ENCODE measurements at regions not wholly inside any gene's neighbourhood (a gene's known extent, or its start where the extent isn't known, plus 50 kb on each side); places are given as distances from the start of the nearest gene placed in this dataset.

GRCh38 chr11:115599125-115599524 is 94.9 kb upstream of the CADM1 start:
- Histone ChIP-seq H3K79me2 (ENCODE audit: insufficient read depth) (no peaks in the 10 kb centered on the region), H4K20me1 (ENCODE audit: insufficient read depth) (no peaks in the 10 kb centered on the region), H3K4me3 (no peak overlapping the region), H3K9me2 (ENCODE audit: insufficient read depth) (no peaks in the 10 kb centered on the region), H3K4me2 (ENCODE audit: unreplicated experiment) (no peak overlapping the region), H3K4me1 (ENCODE audit: insufficient read depth) (no peaks in the 10 kb centered on the region), H2AFZ (no peak overlapping the region), H3F3A (ENCODE audit: insufficient read depth) (no peaks in the 10 kb centered on the region), H3K9me3 (ENCODE audit: low read depth) (no peaks in the 10 kb centered on the region), H3K36me3 (ENCODE audit: low read depth) (no peaks in the 10 kb centered on the region), H3K9ac (no peak overlapping the region), H3K27me3 (replicated peaks; ENCODE audit: insufficient read depth) (no peaks in the 10 kb centered on the region), H3K27ac (no peak overlapping the region)
- TF ChIP-seq EZH2 (IDR thresholded peaks at IDR 0.05; ENCODE audit: insufficient read depth, poor library complexity, severe bottlenecking) (no peak), EZH2phosphoT487 (IDR thresholded peaks at IDR 0.05; ENCODE audit: insufficient read depth, low read depth) (no peak)
- WGBS, 2 experiments (ENCODE audit: low coverage in 1 of 2, low lambda C conversion rate in 2 of 2, missing lambda C conversion rate in 2 of 2), result 44 to 46% methylated on average over 1 of the region's 1 CpG
- no peak for DNase-seq
- in situ Hi-C loops (cut with MboI), result no loop called here

DNA sequence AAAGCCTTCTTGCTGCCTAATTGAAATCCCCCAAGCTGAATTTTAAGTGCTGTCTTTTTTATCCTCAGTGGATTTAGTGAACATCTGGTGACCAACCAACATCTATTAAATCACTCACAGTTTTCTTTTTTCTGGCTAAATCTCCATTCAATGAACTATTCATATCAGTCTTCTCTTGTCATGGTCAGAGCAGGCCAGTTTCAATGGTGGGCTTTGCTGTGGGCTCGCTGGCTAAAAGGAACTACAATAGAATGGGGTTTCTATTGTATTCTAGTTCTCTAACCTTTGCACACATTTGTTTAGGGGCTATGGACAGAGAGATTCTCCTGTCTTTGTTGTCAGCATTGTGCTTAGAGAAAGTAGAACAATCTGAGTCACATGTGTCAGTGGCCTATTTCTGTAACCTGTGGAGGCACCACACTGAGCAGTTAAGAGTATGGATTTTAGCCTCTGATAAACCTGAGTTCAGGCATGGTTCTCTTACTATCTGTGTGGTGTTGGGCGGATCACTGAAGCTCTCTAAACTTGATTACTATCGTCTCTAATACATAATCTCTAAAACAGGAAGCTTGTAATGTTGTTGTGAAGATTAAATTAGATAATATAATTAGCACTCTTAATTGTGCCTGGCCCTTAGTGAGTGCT is 94.2 kb upstream of the CADM1 start:
- Histone ChIP-seq H3K4me3 (no peak overlapping the region), H3K27ac (no peak overlapping the region), H3K9ac (no peak overlapping the region), H3K27me3 (replicated peaks; ENCODE audit: insufficient read depth) (no peaks in the 10 kb centered on the region), H3F3A (ENCODE audit: insufficient read depth) (no peaks in the 10 kb centered on the region), H3K9me2 (ENCODE audit: insufficient read depth) (no peaks in the 10 kb centered on the region), H3K79me2 (ENCODE audit: insufficient read depth) (no peaks in the 10 kb centered on the region), H3K4me2 (ENCODE audit: unreplicated experiment) (no peak overlapping the region), H3K9me3 (ENCODE audit: low read depth) (no peaks in the 10 kb centered on the region), H4K20me1 (ENCODE audit: insufficient read depth) (no peaks in the 10 kb centered on the region), H3K4me1 (ENCODE audit: insufficient read depth) (no peaks in the 10 kb centered on the region), H3K36me3 (ENCODE audit: low read depth) (no peaks in the 10 kb centered on the region), H2AFZ (no peak overlapping the region)
- in situ Hi-C loops (cut with MboI), result no loop called here
- DNase-seq, result no peak
- no peak for TF ChIP-seq EZH2phosphoT487 (IDR thresholded peaks at IDR 0.05; ENCODE audit: insufficient read depth, low read depth)
- no peak for TF ChIP-seq EZH2 (IDR thresholded peaks at IDR 0.05; ENCODE audit: insufficient read depth, poor library complexity, severe bottlenecking)
- WGBS, 2 experiments (ENCODE audit: low coverage in 1 of 2, low lambda C conversion rate in 2 of 2, missing lambda C conversion rate in 2 of 2), result 25 to 26% methylated on average over 3 of the region's 3 CpGs

- no peaks in the 10 kb centered on the region for H3K4me1 ChIP-seq (ENCODE audit: insufficient read depth)
- no peak overlapping the region for H3K27ac ChIP-seq
- 65 to 69% methylated on average over 3 of the region's 3 CpGs for WGBS, 2 experiments (ENCODE audit: low coverage in 1 of 2, low lambda C conversion rate in 2 of 2, missing lambda C conversion rate in 2 of 2)
- no peaks in the 10 kb centered on the region for H3K9me3 ChIP-seq (ENCODE audit: low read depth)
- no peak for DNase-seq
- no peaks in the 10 kb centered on the region for H3K36me3 ChIP-seq (ENCODE audit: low read depth)
- TF ChIP-seq EZH2 (IDR thresholded peaks at IDR 0.05; ENCODE audit: insufficient read depth, poor library complexity, severe bottlenecking), result no peak
- no peak for TF ChIP-seq EZH2phosphoT487 (IDR thresholded peaks at IDR 0.05; ENCODE audit: insufficient read depth, low read depth)
- no peak overlapping the region for H3K4me3 ChIP-seq
- H3K79me2 ChIP-seq (ENCODE audit: insufficient read depth), result no peaks in the 10 kb centered on the region
- H3F3A ChIP-seq (ENCODE audit: insufficient read depth), result no peaks in the 10 kb centered on the region
- no peaks in the 10 kb centered on the region for H3K27me3 ChIP-seq (replicated peaks; ENCODE audit: insufficient read depth)
- in situ Hi-C loops (cut with MboI), result no loop called here
- no peaks in the 10 kb centered on the region for H3K9me2 ChIP-seq (ENCODE audit: insufficient read depth)
- H3K4me2 ChIP-seq (ENCODE audit: unreplicated experiment), result no peak overlapping the region
- no peaks in the 10 kb centered on the region for H4K20me1 ChIP-seq (ENCODE audit: insufficient read depth)
- H2AFZ ChIP-seq, result no peak overlapping the region
- H3K9ac ChIP-seq, result no peak overlapping the region
Measured at GRCh38 chr11:115591380-115591779, 87.2 kb upstream of the CADM1 start.

GRCh38 chr11:115590254-115590653 is 86.0 kb upstream of the CADM1 start:
- no peaks in the 10 kb centered on the region for H3K27me3 ChIP-seq (replicated peaks; ENCODE audit: insufficient read depth)
- no peaks in the 10 kb centered on the region for H4K20me1 ChIP-seq (ENCODE audit: insufficient read depth)
- DNase-seq, result no peak
- in situ Hi-C loops (cut with MboI), result no loop called here
- H3F3A ChIP-seq (ENCODE audit: insufficient read depth), result no peaks in the 10 kb centered on the region
- no peaks in the 10 kb centered on the region for H3K9me3 ChIP-seq (ENCODE audit: low read depth)
- no peak overlapping the region for H3K9ac ChIP-seq
- H3K4me3 ChIP-seq, result no peak overlapping the region
- no peaks in the 10 kb centered on the region for H3K4me1 ChIP-seq (ENCODE audit: insufficient read depth)
- no peak overlapping the region for H3K4me2 ChIP-seq (ENCODE audit: unreplicated experiment)
- no peaks in the 10 kb centered on the region for H3K79me2 ChIP-seq (ENCODE audit: insufficient read depth)
- H2AFZ ChIP-seq, result no peak overlapping the region
- no peak overlapping the region for H3K27ac ChIP-seq
- H3K36me3 ChIP-seq (ENCODE audit: low read depth), result no peaks in the 10 kb centered on the region
- 10 to 14% methylated on average over 7 of the region's 7 CpGs for WGBS, 2 experiments (ENCODE audit: low coverage in 1 of 2, low lambda C conversion rate in 2 of 2, missing lambda C conversion rate in 2 of 2)
- TF ChIP-seq EZH2phosphoT487 (IDR thresholded peaks at IDR 0.05; ENCODE audit: insufficient read depth, low read depth), result no peak
- H3K9me2 ChIP-seq (ENCODE audit: insufficient read depth), result no peaks in the 10 kb centered on the region

All from GM23248 (cell line).